Uterus (tissue), 2 donors: ENCODE measurements at regions not wholly inside any gene's neighbourhood (a gene's known extent, or its start where the extent isn't known, plus 50 kb on each side); places are given as distances from the start of the nearest gene placed in this dataset.

Experiments
- CTCF ChIP-seq, 4 experiments: fragments of 200-600 bp in 2 of 4; fragments of 450-650 bp in 2 of 4; sonication (generic) in 2 of 4; IDR thresholded peaks; one replicate each; pipeline ENCODE4 v1.5.1; 2016 to 2019; ENCODE audit warnings: antibody characterized with exemption in 4 of 4, mild to moderate bottlenecking in 2 of 4, moderate library complexity in 1 of 4
- POLR2A ChIP-seq, 2 donors: fragments of 450-650 bp; IDR thresholded peaks; one replicate each; pipeline ENCODE4 v1.6.1; 2016; ENCODE audit warnings: antibody characterized with exemption in 2 of 2, mild to moderate bottlenecking in 1 of 2, moderate library complexity in 1 of 2

GRCh38 chr4:26152056-26152455, 168.8 kb upstream of the RBPJ start:
- TF ChIP-seq POLR2A (IDR thresholded peaks at IDR 0.05): no peak
- TF ChIP-seq CTCF (IDR thresholded peaks at IDR 0.05): no peak
